BJ (cell line): ENCODE measurements at regions not wholly inside any gene's neighbourhood (a gene's known extent, or its start where the extent isn't known, plus 50 kb on each side); places are given as distances from the start of the nearest gene placed in this dataset.

ENCODE experiments used
- CTCF ChIA-PET: fragments of 350-600 bp; formaldehyde crosslinking; extraction: SDS; loops from one replicate; lab custom pipeline; 2021; ENCODE audit warnings: antibody characterized with exemption, inconsistent platforms; lab: Yijun Ruan, JAX
- POLR2A ChIA-PET: fragments of 300-600 bp; sonication (Branson Sonifier 250); formaldehyde crosslinking; extraction: SDS; loops from one replicate; lab custom pipeline; 2021; ENCODE audit warnings: antibody characterized with exemption; lab: Charles Lee
- DNase-seq: peaks from one replicate; pipeline ENCODE4 v3.0.0-alpha.2; 2011; ENCODE audit warnings: low read depth
- H3K27me3 ChIP-seq: 2 replicates; pipeline ENCODE4 v1.6.0; 2011; ENCODE audit warnings: low read length; ENCODE audit not compliant: control insufficient read depth, insufficient read depth
- H3K36me3 ChIP-seq: 2 replicates; pipeline ENCODE4 v1.5.1; 2011; ENCODE audit warnings: low read length; ENCODE audit not compliant: control insufficient read depth, insufficient read depth
- H3K4me3 ChIP-seq: 2 replicates; pipeline ENCODE4 v1.5.1; 2011; ENCODE audit warnings: low read depth, mild to moderate bottlenecking, control low read depth, low read length
- TF ChIP-seq, protein P1 (sequence below): IDR thresholded peaks from 2 replicates; pipeline ENCODE4 v1.5.1; 2011; ENCODE audit warnings: low read depth, mild to moderate bottlenecking, control low read depth, inconsistent platforms, low read length, moderate library complexity; ENCODE audit not compliant: insufficient read depth

DNA sequence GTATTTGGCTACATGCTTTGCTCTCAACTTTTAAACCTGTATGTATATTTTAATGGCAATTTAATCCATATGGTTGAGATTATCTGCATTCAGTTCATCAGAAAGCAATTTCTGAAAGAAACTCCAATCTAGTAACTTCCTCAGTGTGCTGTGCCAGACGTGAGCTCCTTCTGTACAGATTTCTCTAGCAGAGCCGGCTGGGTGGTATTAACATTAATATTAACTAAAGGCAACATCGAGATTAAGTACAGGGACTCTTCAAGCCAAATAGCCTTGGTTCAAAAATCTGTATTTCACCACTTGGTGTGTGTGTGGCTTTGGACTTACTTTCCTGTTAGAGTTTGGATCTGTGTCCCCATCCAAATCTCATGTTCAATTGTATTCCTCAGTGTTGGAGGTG is 55.5 kb upstream of the NUDT7 start:
- POLR2A ChIA-PET = no interaction called here
- no peak overlapping the region for H3K4me3 ChIP-seq
- no peaks in the 10 kb centered on the region for H3K36me3 ChIP-seq
- no peaks in the 10 kb centered on the region for H3K27me3 ChIP-seq
- TF ChIP-seq, protein P1, sequence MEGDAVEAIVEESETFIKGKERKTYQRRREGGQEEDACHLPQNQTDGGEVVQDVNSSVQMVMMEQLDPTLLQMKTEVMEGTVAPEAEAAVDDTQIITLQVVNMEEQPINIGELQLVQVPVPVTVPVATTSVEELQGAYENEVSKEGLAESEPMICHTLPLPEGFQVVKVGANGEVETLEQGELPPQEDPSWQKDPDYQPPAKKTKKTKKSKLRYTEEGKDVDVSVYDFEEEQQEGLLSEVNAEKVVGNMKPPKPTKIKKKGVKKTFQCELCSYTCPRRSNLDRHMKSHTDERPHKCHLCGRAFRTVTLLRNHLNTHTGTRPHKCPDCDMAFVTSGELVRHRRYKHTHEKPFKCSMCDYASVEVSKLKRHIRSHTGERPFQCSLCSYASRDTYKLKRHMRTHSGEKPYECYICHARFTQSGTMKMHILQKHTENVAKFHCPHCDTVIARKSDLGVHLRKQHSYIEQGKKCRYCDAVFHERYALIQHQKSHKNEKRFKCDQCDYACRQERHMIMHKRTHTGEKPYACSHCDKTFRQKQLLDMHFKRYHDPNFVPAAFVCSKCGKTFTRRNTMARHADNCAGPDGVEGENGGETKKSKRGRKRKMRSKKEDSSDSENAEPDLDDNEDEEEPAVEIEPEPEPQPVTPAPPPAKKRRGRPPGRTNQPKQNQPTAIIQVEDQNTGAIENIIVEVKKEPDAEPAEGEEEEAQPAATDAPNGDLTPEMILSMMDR = no peak
- CTCF ChIA-PET = interaction anchor here (1.0 kb wide), 1 partner anchor 430 kb away, joined by 3 read pairs; no protein-coding TSS in a partner anchor
- DNase-seq = no peak

DNA sequence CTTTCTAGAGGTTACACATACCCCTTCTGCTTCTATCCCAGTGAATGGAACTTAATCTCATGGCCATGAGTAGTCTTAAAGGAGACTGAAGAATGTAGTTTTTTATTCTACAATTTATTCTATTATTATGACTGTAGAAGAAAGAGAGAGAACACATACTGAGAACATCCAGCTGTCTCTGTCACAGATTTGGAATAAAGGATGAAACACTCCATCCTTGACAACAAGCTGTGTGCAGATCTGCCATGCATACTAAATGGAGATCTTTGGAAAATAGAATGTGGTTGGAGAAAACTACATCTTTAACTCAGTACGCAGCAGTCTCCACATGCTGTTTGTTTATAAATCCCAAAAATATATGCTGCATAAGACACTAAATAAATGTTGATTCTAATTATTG is 54.1 kb upstream of the NUDT7 start:
- H3K27me3 ChIP-seq = no peaks in the 10 kb centered on the region
- no peak overlapping the region for H3K4me3 ChIP-seq
- DNase-seq = no peak
- CTCF ChIA-PET = no interaction called here
- H3K36me3 ChIP-seq = no peaks in the 10 kb centered on the region
- TF ChIP-seq, protein P1 = no peak
- POLR2A ChIA-PET = no interaction called here

DNA sequence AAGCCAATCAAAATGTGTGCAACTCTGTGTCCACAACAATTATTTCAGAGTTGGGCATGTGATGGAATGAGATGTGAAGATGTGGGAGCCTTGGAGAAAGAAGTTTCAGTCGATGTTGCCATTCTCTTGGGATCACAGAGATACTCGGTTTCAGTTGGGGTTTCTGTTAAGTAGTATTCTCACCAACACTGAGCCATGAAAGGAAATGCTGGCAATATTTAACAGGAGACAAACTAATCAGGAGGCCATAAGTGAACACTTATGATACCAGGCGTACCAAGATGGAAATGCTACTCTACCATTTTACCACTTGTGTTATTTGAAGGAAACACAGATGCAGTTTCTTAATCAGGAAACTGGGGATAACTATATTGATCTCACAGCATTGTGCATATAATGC is 53.3 kb upstream of the NUDT7 start:
- TF ChIP-seq, protein P1 = no peak
- no peaks in the 10 kb centered on the region for H3K27me3 ChIP-seq
- DNase-seq = no peak
- ChIA-PET POLR2A (no interaction called here), CTCF (no interaction called here)
- no peak overlapping the region for H3K4me3 ChIP-seq
- H3K36me3 ChIP-seq = no peaks in the 10 kb centered on the region
